DMS 273 (cell line): ENCODE measurements at regions not wholly inside any gene's neighbourhood (a gene's known extent, or its start where the extent isn't known, plus 50 kb on each side); places are given as distances from the start of the nearest gene placed in this dataset.

Source experiments
- DNase-seq: peaks from one replicate; lab custom pipeline; 2025; ENCODE audit not compliant: unreplicated experiment; lab: John Stamatoyannopoulos, UW

DNA sequence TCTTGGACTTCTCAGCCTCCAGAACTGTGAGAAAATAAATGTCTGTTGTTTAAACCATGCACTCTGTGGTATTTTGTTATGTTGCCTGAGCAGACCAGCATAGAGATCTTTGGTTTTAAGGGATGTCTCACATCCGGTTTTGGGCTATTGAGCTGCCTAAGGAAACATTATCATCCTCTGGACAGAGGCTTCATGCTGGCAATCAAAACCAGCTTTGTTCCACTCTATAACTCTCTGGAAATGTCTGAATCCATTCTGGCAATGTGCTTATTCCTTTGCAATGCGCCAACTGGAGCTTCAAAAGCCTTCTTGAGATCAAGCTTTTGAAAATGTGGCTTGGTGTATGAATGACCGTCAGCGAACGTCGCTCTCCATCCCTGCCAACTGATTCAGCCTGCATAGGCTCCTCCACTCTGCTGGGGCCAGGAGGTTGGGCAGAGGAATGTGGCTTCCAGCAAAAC lies 183.6 kb upstream of the MGAT5 start:
- no peak for DNase-seq

DNA sequence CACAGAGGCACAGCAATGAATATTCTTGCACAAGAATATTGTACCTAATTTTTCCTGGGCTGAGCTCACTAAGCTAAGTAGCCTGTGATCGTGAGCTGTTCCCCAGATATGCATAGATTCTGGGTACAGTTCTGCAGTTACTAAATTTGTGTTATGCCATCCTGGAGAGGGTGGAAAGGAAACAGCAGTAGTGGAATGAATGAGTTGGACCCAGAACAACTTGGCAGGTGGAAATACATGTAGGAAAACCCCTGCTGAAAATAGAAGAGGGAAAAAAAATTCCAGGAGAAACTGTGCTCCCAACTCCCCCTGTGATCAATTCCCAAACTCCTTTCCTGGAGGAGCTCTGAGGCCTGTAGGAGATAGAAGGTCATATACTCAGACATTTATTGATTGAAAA lies 181.5 kb upstream of the MGAT5 start:
- DNase-seq = no peak

GRCh38 chr2:134073023-134073422 lies 180.8 kb upstream of the MGAT5 start:
- DNase-seq = no peak

DNA sequence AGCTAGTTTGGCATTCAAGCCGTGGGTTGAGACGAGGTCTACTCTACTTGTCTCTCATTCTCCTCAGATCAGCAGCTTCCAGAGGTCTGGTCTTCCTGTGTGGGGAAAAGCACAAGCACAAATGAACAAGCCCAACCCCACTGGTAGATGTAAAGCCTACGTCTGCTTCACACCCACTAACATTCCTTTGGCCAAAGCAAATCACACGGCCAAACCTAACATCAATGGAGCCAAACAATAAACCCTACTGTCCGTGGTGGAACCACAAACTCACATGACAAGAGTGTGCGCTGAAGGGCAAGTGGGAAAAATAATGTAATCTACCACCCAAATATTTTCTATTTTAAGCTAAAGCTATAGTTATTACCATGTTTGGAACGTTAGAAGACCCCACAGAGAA lies 179.3 kb upstream of the MGAT5 start:
- no peak for DNase-seq

GRCh38 chr2:134075204-134075603 lies 178.7 kb upstream of the MGAT5 start:
- DNase-seq = no peak

DNA sequence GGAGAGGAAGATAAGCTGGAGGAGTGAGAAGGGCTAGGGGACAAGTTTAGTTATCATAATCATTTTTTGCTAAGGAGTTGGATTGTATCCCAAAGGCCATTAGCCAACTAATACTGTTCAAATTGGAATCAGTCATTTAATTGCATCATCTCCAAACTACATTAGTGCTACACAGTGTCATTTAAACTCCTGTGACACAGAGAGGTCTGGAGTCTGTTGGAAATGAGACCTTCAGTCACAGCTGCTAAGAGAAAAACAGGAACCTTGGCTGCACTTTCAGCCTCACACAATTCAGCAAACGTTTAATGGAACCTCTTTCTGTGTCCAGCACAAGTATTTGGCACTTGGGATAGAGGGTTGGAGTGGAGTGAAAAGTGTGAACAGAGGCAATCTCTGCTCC lies 175.5 kb upstream of the MGAT5 start:
- DNase-seq = no peak

DNA sequence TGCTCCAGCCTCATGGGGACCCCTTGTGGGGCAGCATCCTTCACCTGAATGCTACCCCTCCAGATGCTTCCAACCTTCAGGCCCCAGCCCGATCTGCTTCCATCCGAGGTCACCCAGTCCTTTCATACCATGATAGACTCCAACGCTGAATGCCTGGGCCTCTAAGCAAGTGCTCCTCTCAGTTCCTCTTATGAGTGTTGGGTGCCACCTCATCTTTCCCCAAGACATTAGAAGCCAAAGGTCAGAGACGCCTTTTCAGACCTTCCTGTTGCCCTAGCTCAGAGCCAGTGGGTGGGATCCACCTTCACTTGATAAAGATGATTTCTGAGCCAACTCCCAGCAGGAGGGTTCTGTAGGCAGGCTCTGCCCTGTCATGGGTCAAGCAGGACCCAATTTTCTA lies 174.5 kb upstream of the MGAT5 start:
- no peak for DNase-seq

DNA sequence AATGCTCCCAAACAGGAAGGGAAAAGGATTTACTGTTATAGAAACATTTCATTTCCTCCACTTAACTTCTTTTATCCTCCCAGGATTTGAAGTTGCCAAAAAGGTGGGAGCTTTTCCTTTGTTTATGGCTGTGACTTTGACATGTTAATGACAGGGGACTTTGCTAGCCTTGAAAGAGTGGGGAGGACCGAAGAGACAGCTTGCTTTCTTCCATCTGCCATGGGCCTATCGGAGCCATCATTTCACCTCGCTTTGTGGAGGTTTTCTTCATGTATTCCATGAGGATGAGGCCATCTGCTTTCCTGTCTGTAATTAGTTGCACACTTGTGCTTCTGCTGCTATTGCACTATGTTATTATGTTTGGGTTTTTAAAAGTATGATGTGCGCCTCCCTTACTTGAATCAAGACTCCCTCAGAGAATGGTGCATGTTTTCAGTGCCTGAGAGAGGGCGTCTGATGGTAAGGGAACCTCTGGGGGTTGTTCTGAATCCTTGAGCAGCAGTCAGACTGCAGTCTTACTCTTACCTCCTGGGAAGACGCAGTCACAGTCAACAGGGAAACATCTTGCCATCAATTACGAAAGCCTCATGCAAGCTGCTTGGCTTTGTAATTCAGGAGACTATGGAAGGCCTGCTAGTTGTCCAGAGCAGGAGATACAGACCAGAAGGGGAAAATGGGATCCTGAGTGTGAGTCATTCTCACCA lies 173.3 kb upstream of the MGAT5 start:
- peak; percentile 37 for DNase-seq

DNA sequence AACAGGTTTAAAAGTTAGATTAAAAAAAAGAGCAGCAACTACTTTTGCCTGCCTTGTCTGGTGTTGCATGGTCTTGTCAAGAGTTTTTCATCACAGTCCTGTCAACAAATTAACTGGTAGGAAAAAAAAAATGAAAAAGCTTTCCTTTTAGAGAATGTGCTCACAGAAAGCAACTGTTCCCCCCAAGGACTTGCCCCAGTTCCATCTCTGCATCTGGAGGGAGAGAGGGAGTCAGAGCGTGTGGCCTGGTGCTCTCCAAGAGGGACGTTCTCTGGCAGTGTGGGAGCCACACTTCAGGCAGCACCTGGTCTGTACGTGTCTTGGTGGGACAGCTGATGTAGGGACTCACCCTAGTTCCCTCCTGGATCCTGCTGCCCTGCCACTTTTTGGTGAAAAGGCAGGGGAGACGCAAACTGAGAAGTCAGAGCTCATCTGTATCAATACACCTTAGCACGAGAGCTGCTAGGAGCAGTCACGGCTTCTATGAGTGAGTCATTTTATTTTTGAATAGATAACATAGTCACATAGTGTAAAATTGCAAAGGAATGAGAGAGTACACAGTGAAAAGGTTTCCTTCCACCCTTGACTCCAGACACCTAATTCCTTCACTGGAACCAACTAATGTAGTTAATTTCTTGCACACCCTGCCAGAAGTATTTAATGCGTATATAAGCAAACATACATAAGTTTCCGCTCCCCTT lies 172.5 kb upstream of the MGAT5 start:
- no peak for DNase-seq

GRCh38 chr2:134083548-134083947 lies 170.3 kb upstream of the MGAT5 start:
- DNase-seq = no peak

- DNase-seq = no peak
These were observed 167.2 kb upstream of the MGAT5 start for GRCh38 chr2:134086594-134087219.

DNA sequence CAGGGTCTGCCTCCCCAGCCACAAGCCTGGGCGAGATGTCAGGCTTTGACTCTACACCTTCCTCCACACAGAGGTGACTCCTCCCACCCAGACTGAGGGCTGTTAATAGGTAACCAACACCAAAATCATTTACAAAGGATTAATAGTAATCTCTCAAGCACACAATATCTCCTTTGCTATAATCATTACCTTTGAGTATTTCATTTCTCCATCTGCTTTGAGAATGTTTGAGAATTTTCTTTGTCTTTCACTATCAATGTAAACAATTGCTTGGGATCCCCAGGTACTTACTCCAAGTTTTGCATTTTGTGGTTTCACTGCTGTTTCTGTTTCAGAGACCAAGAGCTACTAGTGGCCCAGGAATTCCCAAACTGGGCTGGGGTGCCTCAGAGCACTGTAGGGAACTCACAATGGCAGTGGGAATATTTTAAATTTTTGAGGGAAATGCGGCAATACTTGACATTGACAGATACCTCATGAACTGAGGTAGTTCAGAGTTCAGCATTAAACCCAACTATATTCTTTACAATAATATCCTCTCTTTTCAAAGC lies 166.4 kb upstream of the MGAT5 start:
- no peak for DNase-seq

- no peak for DNase-seq
These were observed 164.4 kb upstream of the MGAT5 start for GRCh38 chr2:134089454-134089853.

GRCh38 chr2:134097740-134098139 lies 156.1 kb upstream of the MGAT5 start:
- DNase-seq = no peak

- DNase-seq = no peak
These were observed 155.6 kb upstream of the MGAT5 start for GRCh38 chr2:134098321-134098720.

GRCh38 chr2:134099273-134099672 lies 154.6 kb upstream of the MGAT5 start:
- no peak for DNase-seq

GRCh38 chr2:134103196-134103595 lies 150.7 kb upstream of the MGAT5 start:
- no peak for DNase-seq

- DNase-seq = no peak
These were observed 149.1 kb upstream of the MGAT5 start for GRCh38 chr2:134104754-134105153.

GRCh38 chr2:134107402-134107801 lies 146.5 kb upstream of the MGAT5 start:
- DNase-seq = no peak

DNA sequence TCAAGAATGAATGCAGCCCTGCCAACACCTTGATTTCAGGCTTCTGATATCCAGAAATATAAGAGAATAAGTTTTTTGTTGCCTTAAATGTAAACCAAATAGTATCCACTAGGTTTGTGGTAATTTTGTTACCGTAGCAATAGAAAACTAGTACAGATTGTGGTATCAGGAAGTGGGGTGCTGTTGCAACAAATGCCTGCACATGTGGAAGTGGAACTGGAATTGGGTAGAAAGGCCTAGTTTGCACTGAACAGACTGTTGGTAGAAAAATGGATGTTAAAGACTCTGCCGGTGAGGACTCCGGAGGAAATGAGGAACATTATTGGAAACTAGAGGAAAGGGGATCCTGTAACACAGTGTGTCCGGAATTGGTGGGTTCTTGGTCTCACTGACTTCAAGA lies 145.8 kb upstream of the MGAT5 start:
- DNase-seq = no peak

DNA sequence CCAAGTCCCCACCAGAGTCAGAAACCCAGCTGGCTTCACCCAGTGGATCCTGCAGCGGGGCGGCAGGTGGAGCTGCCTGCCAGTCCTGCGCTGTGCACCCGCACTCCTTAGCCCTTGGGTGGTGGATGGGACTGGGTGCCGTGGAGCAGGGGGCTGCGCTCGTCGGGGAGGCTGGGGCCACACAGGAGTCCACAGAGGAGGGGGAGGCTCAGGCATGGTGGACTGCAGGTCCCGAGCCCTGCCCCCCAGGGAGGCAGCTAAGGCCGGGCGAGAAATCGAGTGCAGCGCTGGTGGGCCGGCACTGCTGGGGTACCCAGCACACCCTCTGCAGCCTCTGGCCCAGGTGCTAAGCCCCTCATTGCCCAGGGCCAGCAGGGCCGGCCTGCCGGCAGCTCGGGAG lies 144.6 kb upstream of the MGAT5 start:
- DNase-seq = no peak

DNA sequence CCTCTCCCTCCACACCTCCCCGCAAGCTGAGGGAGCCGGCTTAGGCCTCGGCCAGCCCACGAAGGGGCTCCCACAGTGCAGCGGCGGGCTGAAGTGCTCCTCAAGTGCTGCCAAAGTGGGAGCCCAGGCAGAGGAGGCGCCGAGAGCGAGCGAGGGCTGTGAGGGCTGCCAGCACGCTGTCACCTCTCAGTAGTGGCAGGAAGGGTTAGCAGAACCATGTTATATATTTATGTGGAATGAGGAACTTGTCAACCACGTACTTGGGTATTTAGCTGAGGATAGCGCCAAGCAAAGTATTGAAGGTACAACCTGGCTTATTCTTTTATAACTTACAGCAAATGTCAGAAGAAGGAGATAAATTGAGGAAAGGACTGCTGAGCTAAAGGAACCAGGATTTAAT lies 144.1 kb upstream of the MGAT5 start:
- DNase-seq = no peak
